A673 (cell line): ENCODE measurements at regions not wholly inside any gene's neighbourhood (a gene's known extent, or its start where the extent isn't known, plus 50 kb on each side); places are given as distances from the start of the nearest gene placed in this dataset.

Experiments
- BruUV-seq: library from RNA; stranded (reverse); fragments of 400-500 nt; replicated peaks from 2 replicates; lab custom pipeline; 2021; lab: Mats Ljungman, UMichigan
- CTCF ChIA-PET: fragments of 300-600 bp; sonication (Branson Sonifier 250); formaldehyde crosslinking; loops from one replicate; lab custom pipeline; 2022; ENCODE audit warnings: antibody characterized with exemption; lab: Charles Lee
- POLR2A ChIA-PET: fragments of 300-600 bp; sonication (Branson Sonifier 250); formaldehyde crosslinking; loops from one replicate; lab custom pipeline; 2022; ENCODE audit warnings: antibody characterized with exemption; ENCODE audit not compliant: low non-redundant PET; lab: Charles Lee
- DNase-seq: peaks from one replicate; pipeline ENCODE4 v3.0.0-alpha.2; 2015; ENCODE audit warnings: low spot score
- H3K27ac ChIP-seq: fragments of 200-600 bp; sonication (generic); 2 replicates; pipeline ENCODE4 v1.5.1; 2016; ENCODE audit warnings: mixed run types, low read depth, mild to moderate bottlenecking, mixed read lengths, antibody characterized with exemption, low read length; ENCODE audit not compliant: poor library complexity, severe bottlenecking
- H3K27me3 ChIP-seq: fragments of 200-600 bp; sonication (generic); replicated peaks from 2 replicates; pipeline ENCODE4 v1.6.1; 2017; ENCODE audit warnings: mixed run types, low read depth, mild to moderate bottlenecking, mixed read lengths, antibody characterized with exemption, low read length; ENCODE audit not compliant: insufficient read depth, poor library complexity
- H3K36me3 ChIP-seq: fragments of 200-600 bp; sonication (generic); 2 replicates; pipeline ENCODE4 v1.6.1; 2016; ENCODE audit warnings: mixed run types, mild to moderate bottlenecking, mixed read lengths, antibody characterized with exemption, low read length; ENCODE audit not compliant: insufficient read depth, poor library complexity, severe bottlenecking
- H3K4me1 ChIP-seq: fragments of 200-600 bp; sonication (generic); 2 replicates; pipeline ENCODE4 v1.6.1; 2017; ENCODE audit warnings: mixed run types, mild to moderate bottlenecking, mixed read lengths, antibody characterized with exemption, low read length; ENCODE audit not compliant: insufficient read depth, poor library complexity, severe bottlenecking
- H3K4me3 ChIP-seq: fragments of 200-600 bp; sonication (generic); 2 replicates; pipeline ENCODE4 v1.5.1; 2016; ENCODE audit warnings: low read depth, mixed run types, mild to moderate bottlenecking, mixed read lengths, low read length; ENCODE audit not compliant: poor library complexity, severe bottlenecking
- H3K9me3 ChIP-seq: fragments of 200-600 bp; sonication (generic); 2 replicates; pipeline ENCODE4 v1.6.1; 2016; ENCODE audit warnings: mixed run types, low read depth, mild to moderate bottlenecking, mixed read lengths, antibody characterized with exemption, low read length; ENCODE audit not compliant: poor library complexity, severe bottlenecking
- CTCF ChIP-seq: fragments of 300-800, 200-600 bp; sonication (generic); conservative IDR thresholded peaks from 2 replicates; pipeline ENCODE4 v1.5.1; 2017; ENCODE audit warnings: low read depth, mild to moderate bottlenecking, antibody characterized with exemption, low read length, moderate library complexity, mixed read lengths
- EZH2 ChIP-seq: fragments of 200-600 bp; sonication (generic); IDR thresholded peaks from 2 replicates; pipeline ENCODE4 v1.6.1; 2017; ENCODE audit warnings: borderline replicate concordance, low read depth, mild to moderate bottlenecking, mixed read lengths, antibody characterized with exemption, low read length; ENCODE audit not compliant: poor library complexity, severe bottlenecking
- intact Hi-C: fragments of 100-400 bp; cut with micrococcal nuclease; formaldehyde crosslinking; loops from one replicate; pipeline ENCODE4 v1.10.0; 2022; ENCODE audit not compliant: unreplicated experiment

DNA sequence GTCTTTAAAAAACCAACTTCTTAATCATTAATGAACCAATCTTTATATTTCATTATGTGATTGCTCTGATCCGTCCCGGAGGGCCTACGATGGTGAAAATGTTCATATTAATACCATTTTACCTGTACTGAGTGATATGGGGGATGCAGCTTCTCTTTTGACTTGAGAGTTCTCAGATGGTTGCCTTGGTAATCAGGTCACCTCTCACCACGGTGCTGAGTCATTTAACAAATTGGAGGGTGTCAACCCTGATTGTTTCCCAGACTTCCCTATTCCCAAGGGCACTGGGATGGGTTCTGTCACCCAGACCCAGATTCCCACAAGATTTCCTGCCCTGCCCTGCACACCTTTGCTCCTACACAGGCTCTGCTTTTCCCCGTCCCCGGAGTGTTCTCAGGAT is 128.5 kb upstream of the TMTC4 start:
- TF ChIP-seq CTCF: no peak
- TF ChIP-seq EZH2: no peak
- H3K4me1 ChIP-seq: no peaks in the 10 kb centered on the region
- BruUV-seq: no TSS peak
- no peak for DNase-seq
- H3K27me3 ChIP-seq: no peaks in the 10 kb centered on the region
- ChIA-PET CTCF (no interaction called here), POLR2A (no interaction called here)
- no peaks in the 10 kb centered on the region for H3K36me3 ChIP-seq
- intact Hi-C loops: no loop called here
- H3K4me3 ChIP-seq: no peak overlapping the region
- no peak overlapping the region for H3K27ac ChIP-seq
- H3K9me3 ChIP-seq: no peaks in the 10 kb centered on the region

DNA sequence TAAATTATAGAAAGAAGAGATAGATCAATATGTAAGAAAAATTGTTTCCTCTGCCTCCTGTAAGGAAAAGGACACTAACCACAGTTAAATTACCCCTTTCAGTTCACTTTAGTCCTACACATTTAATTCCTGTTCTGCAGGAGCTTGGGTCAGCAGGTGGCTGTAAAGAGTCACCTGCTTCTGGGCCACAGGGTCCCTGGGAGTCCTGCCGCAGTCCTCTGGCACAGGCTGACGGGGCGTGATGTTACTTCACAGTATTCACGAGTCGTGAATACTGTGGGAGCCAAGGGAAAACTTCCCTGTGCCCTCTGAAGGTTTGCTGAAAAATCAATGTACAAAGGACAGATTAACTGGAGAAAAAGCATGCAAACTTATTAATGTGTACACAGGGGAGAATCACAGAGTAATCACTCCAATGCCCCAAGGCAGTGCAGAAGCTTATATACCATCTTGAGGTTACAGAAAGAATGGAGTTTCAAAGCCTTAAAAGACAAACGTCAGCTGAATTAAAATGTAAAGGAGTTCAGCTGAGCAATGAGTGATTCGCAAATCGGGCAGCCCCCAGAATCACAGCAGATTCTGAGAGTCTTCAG is 125.8 kb upstream of the TMTC4 start:
- Histone ChIP-seq H3K27me3 (no peaks in the 10 kb centered on the region), H3K9me3 (no peaks in the 10 kb centered on the region), H3K4me3 (no peak overlapping the region), H3K27ac (no peak overlapping the region), H3K36me3 (no peaks in the 10 kb centered on the region), H3K4me1 (no peaks in the 10 kb centered on the region)
- POLR2A ChIA-PET: no interaction called here
- intact Hi-C loops: no loop called here
- CTCF ChIA-PET: no interaction called here
- DNase-seq: no peak
- TF ChIP-seq CTCF: no peak
- TF ChIP-seq EZH2: no peak
- BruUV-seq: no TSS peak

DNA sequence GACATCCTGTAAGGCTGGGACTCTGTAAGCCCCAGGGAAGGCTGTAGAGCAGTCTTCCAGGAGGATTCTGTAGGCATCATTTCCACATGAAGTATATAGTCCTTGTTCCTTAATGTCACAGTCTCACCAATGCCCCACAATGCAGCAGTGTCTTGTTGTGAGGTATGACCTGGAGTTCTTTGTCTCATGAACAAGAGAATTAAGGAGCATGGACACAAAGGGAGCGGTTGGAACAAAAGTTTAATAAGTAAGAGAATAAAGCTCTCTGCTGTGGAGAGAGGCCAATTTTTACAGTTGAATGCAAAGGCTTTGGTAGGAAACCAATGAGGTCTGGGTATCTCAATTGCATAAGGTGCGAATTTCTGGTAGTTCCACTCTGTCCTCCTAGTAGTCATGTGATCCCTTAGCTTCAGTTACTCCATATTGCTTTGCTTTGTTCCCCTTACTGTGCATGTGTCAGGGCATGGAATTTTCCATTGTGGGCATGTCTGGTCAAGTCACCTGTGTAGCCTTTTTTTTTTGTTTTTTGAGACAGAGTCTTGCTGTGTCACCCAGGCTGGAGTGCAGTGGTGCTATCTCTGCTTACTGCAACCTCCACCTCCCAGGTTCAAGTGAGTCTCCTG is 124.3 kb upstream of the TMTC4 start:
- Histone ChIP-seq H3K4me3 (no peak overlapping the region), H3K27ac (no peak overlapping the region), H3K36me3 (no peaks in the 10 kb centered on the region), H3K27me3 (no peaks in the 10 kb centered on the region), H3K9me3 (no peaks in the 10 kb centered on the region), H3K4me1 (no peaks in the 10 kb centered on the region)
- ChIA-PET CTCF (no interaction called here), POLR2A (no interaction called here)
- TF ChIP-seq EZH2: no peak
- no peak for TF ChIP-seq CTCF
- DNase-seq: no peak
- no TSS peak for BruUV-seq
- intact Hi-C loops: no loop called here
